Type B pancreatic cell (in vitro differentiated cells): ENCODE measurements at regions not wholly inside any gene's neighbourhood (a gene's known extent, or its start where the extent isn't known, plus 50 kb on each side); places are given as distances from the start of the nearest gene placed in this dataset.

Source experiments
- DNase-seq: peaks from one replicate; pipeline ENCODE4 v3.0.0; 2021; ENCODE audit warnings: mixed read lengths; ENCODE audit not compliant: unreplicated experiment; ENCODE audit errors: extremely low spot score
- H3K27ac Mint-ChIP-seq: 2 replicates; pipeline ENCODE4 v1.8.0; 2021; ENCODE audit warnings: mild to moderate bottlenecking, mixed read lengths
- H3K27me3 Mint-ChIP-seq: 2 replicates; pipeline ENCODE4 v1.8.0; 2021; ENCODE audit warnings: mixed read lengths
- H3K36me3 Mint-ChIP-seq: 2 replicates; pipeline ENCODE4 v1.8.0; 2021; ENCODE audit warnings: mixed read lengths
- H3K4me1 Mint-ChIP-seq: one replicate; pipeline ENCODE4 v1.8.0; 2021; ENCODE audit warnings: mixed read lengths; ENCODE audit not compliant: unreplicated experiment
- H3K4me3 Mint-ChIP-seq: 2 replicates; pipeline ENCODE4 v1.8.0; 2021; ENCODE audit warnings: mild to moderate bottlenecking, mixed read lengths
- H3K9me3 Mint-ChIP-seq: 2 replicates; pipeline ENCODE4 v1.8.0; 2021; ENCODE audit warnings: mixed read lengths
- CTCF ChIP-seq: fragments of 200-600 bp; sonication (generic); conservative IDR thresholded peaks from 2 replicates; pipeline ENCODE4 v1.5.0; 2021; ENCODE audit warnings: antibody characterized with exemption, mild to moderate bottlenecking

- H3K27ac Mint-ChIP-seq: no peak overlapping the region
- H3K36me3 Mint-ChIP-seq: no peaks in the 10 kb centered on the region
- no peak for TF ChIP-seq CTCF
Observed at GRCh38 chr1:200354243-200354642, 55.6 kb downstream of the ZNF281 start.

DNA sequence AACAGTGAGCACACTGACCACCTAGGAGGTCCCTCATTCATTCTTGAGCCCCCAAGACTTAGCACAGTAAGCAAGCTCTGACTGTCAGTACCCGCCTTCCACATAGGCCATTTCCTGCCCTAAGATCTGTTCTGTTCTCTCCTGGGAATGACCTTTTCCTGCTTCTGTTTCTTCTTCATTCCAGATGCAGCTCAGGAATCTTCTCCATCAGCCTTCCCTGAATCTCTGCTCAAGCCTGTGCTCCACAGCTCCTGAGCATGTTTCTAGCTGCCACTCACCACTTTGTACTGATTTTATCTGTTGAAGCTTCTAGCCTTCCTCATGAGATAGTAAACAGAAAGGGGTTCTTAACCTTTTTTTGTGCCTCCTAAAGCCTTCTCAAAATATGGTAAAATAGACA is 56.6 kb downstream of the ZNF281 start:
- no peak for TF ChIP-seq CTCF

More at GRCh38 chr1:200354243-200354642, 55.6 kb downstream of the ZNF281 start:
- no peak for DNase-seq
- H3K4me1 Mint-ChIP-seq: peaks cover 8% of the 10 kb centered on the region
- no peak overlapping the region for H3K4me3 Mint-ChIP-seq
- H3K9me3 Mint-ChIP-seq: no peaks in the 10 kb centered on the region
- no peaks in the 10 kb centered on the region for H3K27me3 Mint-ChIP-seq

DNA sequence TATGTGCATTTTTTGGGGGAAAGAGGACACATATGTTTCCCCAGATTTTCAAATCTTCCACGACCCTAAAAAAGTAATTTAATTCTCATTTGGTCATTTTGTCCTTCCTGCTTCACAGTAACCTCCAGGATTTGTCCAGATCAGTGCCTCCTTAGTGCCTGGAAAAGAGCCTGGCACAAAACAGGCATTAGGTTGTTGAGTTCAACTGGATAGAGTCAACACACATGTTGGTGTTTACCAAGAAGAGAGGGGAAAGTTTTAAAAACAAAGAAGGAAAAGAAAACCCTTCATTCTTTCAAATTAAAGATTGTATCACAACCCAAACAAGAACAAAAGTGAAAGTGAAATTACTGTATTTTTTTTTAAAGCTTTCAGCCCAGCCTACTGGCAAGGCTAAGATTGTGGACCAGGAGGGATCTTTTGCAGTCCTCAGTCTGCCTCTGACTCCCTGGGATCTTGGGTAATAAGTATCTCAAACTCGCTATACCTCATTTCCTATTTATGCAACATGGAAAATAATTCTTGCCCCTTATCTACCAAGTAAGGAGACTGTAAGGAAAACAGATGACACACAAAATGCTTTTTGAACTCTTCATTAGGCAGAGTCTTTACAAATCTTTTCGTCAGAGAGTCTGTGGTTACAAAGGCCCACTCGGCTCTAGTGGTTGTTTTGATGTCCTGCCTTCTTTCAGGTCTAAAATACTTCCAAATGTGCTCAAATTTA is 57.8 kb downstream of the ZNF281 start:
- H3K36me3 Mint-ChIP-seq: no peaks in the 10 kb centered on the region
- H3K9me3 Mint-ChIP-seq: no peaks in the 10 kb centered on the region
- no peak for DNase-seq
- H3K27me3 Mint-ChIP-seq: no peaks in the 10 kb centered on the region
- TF ChIP-seq CTCF: no peak
- H3K4me3 Mint-ChIP-seq: no peak overlapping the region
- H3K4me1 Mint-ChIP-seq: peaks cover 8% of the 10 kb centered on the region
- no peak overlapping the region for H3K27ac Mint-ChIP-seq

More for the DNA sequence above, 56.6 kb downstream of the ZNF281 start:
- Mint-ChIP-seq H3K4me1 (peaks cover 8% of the 10 kb centered on the region), H3K4me3 (no peak overlapping the region), H3K9me3 (no peaks in the 10 kb centered on the region), H3K27me3 (no peaks in the 10 kb centered on the region), H3K27ac (no peak overlapping the region), H3K36me3 (no peaks in the 10 kb centered on the region)
- no peak for DNase-seq

GRCh38 chr1:200351425-200351824 is 58.4 kb downstream of the ZNF281 start:
- no peaks in the 10 kb centered on the region for H3K27me3 Mint-ChIP-seq
- peaks cover 8% of the 10 kb centered on the region for H3K4me1 Mint-ChIP-seq
- H3K36me3 Mint-ChIP-seq: no peaks in the 10 kb centered on the region
- no peaks in the 10 kb centered on the region for H3K9me3 Mint-ChIP-seq
- H3K27ac Mint-ChIP-seq: no peak overlapping the region
- TF ChIP-seq CTCF: no peak
- no peak for DNase-seq
- no peak overlapping the region for H3K4me3 Mint-ChIP-seq

- no peaks in the 10 kb centered on the region for H3K9me3 Mint-ChIP-seq
Observed at GRCh38 chr1:200346700-200347099, 63.1 kb downstream of the ZNF281 start.

More at GRCh38 chr1:200346700-200347099, 63.1 kb downstream of the ZNF281 start:
- Mint-ChIP-seq H3K27me3 (no peaks in the 10 kb centered on the region), H3K4me1 (peaks cover 4% of the 10 kb centered on the region), H3K4me3 (no peak overlapping the region), H3K27ac (no peak overlapping the region), H3K36me3 (no peaks in the 10 kb centered on the region)
- TF ChIP-seq CTCF: no peak
- no peak for DNase-seq
